ENCODE measurements at regions not wholly inside any gene's neighbourhood (a gene's known extent, or its start where the extent isn't known, plus 50 kb on each side); places are given as distances from the start of the nearest gene placed in this dataset.

DNA sequence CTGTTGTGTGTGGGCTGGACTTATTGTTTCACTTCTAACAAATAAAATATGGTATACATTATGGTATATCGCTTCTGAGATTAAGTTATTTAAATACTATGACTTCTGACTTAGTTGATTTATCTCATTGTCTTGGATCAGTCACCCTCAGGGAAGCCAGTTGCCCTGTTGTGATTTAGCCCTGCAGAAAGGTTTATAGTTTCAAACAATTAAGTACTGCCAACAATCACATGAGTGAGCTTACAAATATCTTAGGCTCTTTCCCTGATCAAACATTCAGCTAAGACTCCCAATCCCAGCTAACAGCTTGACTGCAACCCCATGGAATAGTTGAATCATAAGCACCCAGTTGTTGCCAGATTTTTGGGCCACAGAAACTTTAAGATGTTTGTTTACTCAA is 85.4 kb downstream of the MAGEC1 start:
- no peak for TF ChIP-seq ZNF324 (tag by site-specific recombination; IDR thresholded peaks at IDR 0.05)
- TF ChIP-seq ZNF274 (IDR thresholded peaks at IDR 0.05; ENCODE audit: low read length) = no peak
- no peak for TF ChIP-seq ZNF274 (tag by site-specific recombination; IDR thresholded peaks at IDR 0.05; ENCODE audit: borderline replicate concordance)
- TF ChIP-seq ZNF76 (tag by site-specific recombination; IDR thresholded peaks at IDR 0.05; ENCODE audit: borderline replicate concordance, low read depth) = no peak
- TF ChIP-seq ZNF239 (tag by site-specific recombination; IDR thresholded peaks at IDR 0.05) = no peak
- TF ChIP-seq INSM2 (tag by site-specific recombination; IDR thresholded peaks at IDR 0.05) = no peak
- no peak for TF ChIP-seq SALL2 (tag by site-specific recombination; IDR thresholded peaks at IDR 0.05; ENCODE audit: borderline replicate concordance)
- TF ChIP-seq, protein P1, sequence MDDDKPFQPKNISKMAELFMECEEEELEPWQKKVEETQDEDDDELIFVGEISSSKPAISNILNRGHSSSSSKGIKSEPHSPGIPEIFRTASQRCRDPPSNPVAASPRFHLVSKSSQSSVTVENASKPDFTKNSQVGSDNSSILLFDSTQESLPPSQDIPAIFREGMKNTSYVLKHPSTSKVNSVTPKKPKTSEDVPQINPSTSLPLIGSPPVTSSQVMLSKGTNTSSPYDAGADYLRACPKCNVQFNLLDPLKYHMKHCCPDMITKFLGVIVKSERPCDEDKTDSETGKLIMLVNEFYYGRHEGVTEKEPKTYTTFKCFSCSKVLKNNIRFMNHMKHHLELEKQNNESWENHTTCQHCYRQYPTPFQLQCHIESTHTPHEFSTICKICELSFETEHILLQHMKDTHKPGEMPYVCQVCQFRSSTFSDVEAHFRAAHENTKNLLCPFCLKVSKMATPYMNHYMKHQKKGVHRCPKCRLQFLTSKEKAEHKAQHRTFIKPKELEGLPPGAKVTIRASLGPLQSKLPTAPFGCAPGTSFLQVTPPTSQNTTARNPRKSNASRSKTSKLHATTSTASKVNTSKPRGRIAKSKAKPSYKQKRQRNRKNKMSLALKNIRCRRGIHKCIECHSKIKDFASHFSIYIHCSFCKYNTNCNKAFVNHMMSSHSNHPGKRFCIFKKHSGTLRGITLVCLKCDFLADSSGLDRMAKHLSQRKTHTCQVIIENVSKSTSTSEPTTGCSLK (tag by site-specific recombination; IDR thresholded peaks at IDR 0.05) = no peak
- TF ChIP-seq ZBTB7A (tag by site-specific recombination; IDR thresholded peaks at IDR 0.05; ENCODE audit: low read depth) = no peak
- no peak for TF ChIP-seq ZNF629 (tag by site-specific recombination; IDR thresholded peaks at IDR 0.05)
- no peak for TF ChIP-seq ZSCAN16 (tag by site-specific recombination; IDR thresholded peaks at IDR 0.05)
- TF ChIP-seq ZNF311 (tag by site-specific recombination; IDR thresholded peaks at IDR 0.05; ENCODE audit: borderline replicate concordance) = no peak
- no peak for TF ChIP-seq CTCF (tag by site-specific recombination; IDR thresholded peaks at IDR 0.05)

All from HEK293 (cell line).